Endothelial cell of umbilical vein (primary cell): ENCODE measurements at regions not wholly inside any gene's neighbourhood (a gene's known extent, or its start where the extent isn't known, plus 50 kb on each side); places are given as distances from the start of the nearest gene placed in this dataset.

Experiments
- BruUV-seq: library from RNA; stranded (reverse); fragments of 400-500 nt; replicated peaks from 2 replicates; lab custom pipeline; 2021; lab: Mats Ljungman, UMichigan
- CTCF ChIA-PET: fragments of 300-600, 350-600 bp; sonication (Branson Sonifier 250); formaldehyde crosslinking; loops from one replicate; lab custom pipeline; 2021; ENCODE audit warnings: antibody characterized with exemption, inconsistent platforms; lab: Charles Lee
- POLR2A ChIA-PET: fragments of 300-600, 350-600 bp; sonication (Branson Sonifier 250); formaldehyde crosslinking; loops from one replicate; lab custom pipeline; 2021; ENCODE audit warnings: antibody characterized with exemption, inconsistent platforms; lab: Charles Lee
- DNase-seq: peaks from one replicate; pipeline ENCODE4 v3.0.0-alpha.2; 2011; ENCODE audit warnings: low read depth, low spot score
- FAIRE-seq: peaks from 2 replicates; lab custom pipeline; 2011; peaks lifted over from hg19 to GRCh38; lab: Jason Lieb, UNC
- H2AFZ ChIP-seq: 2 replicates; pipeline ENCODE4 v1.6.0; 2012; ENCODE audit warnings: low read depth, low read length, control low read depth, inconsistent platforms
- H3K27ac ChIP-seq: 2 replicates; pipeline ENCODE4 v1.5.1; 2011; ENCODE audit warnings: low read depth, mild to moderate bottlenecking, control low read depth, low read length, moderate library complexity; ENCODE audit not compliant: insufficient read depth
- H3K27me3 ChIP-seq, 2 experiments: 2 replicates each; pipeline versions ENCODE4 v1.6.0 to v1.6.1; 2011; ENCODE audit warnings: low read length in 2 of 2, mixed read lengths in 1 of 2; ENCODE audit not compliant: control insufficient read depth in 2 of 2, insufficient read depth in 2 of 2
- H3K36me3 ChIP-seq, 2 experiments: 2 replicates in 1 of 2; 3 replicates in 1 of 2; pipeline ENCODE4 v1.5.1; 2011; ENCODE audit warnings: low read length in 2 of 2, mild to moderate bottlenecking in 1 of 2, moderate library complexity in 1 of 2; ENCODE audit not compliant: control insufficient read depth in 2 of 2, insufficient read depth in 2 of 2; ENCODE audit errors: extremely low read depth in 1 of 2
- H3K4me1 ChIP-seq: 3 replicates; pipeline ENCODE4 v1.5.1; 2011; ENCODE audit warnings: mild to moderate bottlenecking, low read length; ENCODE audit not compliant: control insufficient read depth, insufficient read depth; ENCODE audit errors: extremely low read depth
- H3K4me2 ChIP-seq: 2 replicates; pipeline ENCODE4 v1.6.1; 2011; ENCODE audit warnings: low read length, control low read depth, mixed read lengths; ENCODE audit not compliant: insufficient read depth
- H3K4me3 ChIP-seq, 3 experiments: fragments of 200-600 bp in 1 of 3; sonication (generic), shearing (Covaris generic) in 1 of 3; replicated peaks in 1 of 3; 2 replicates each; pipeline ENCODE4 v1.5.1; 2011 to 2016; ENCODE audit warnings: control low read depth in 3 of 3, low read length in 3 of 3, mild to moderate bottlenecking in 2 of 3, inconsistent platforms in 1 of 3, low read depth in 1 of 3, moderate library complexity in 1 of 3; ENCODE audit not compliant: insufficient read depth in 1 of 3
- H3K79me2 ChIP-seq: 2 replicates; pipeline ENCODE4 v1.6.0; 2012; ENCODE audit warnings: low read length, inconsistent platforms; ENCODE audit not compliant: control insufficient read depth, insufficient read depth
- H3K9ac ChIP-seq: replicated peaks from 2 replicates; pipeline ENCODE3; 2011; ENCODE audit warnings: low read length, control low read depth; ENCODE audit not compliant: insufficient read depth; ENCODE audit errors: extremely low read depth
- H3K9me1 ChIP-seq: replicated peaks from 3 replicates; pipeline ENCODE4 v1.6.0; 2011; ENCODE audit warnings: mild to moderate bottlenecking, low read length; ENCODE audit not compliant: control insufficient read depth, insufficient read depth; ENCODE audit errors: extremely low read depth
- H3K9me3 ChIP-seq: replicated peaks from 2 replicates; pipeline ENCODE4 v1.5.1; 2012; ENCODE audit warnings: low read length, inconsistent platforms; ENCODE audit not compliant: control insufficient read depth, insufficient read depth
- H4K20me1 ChIP-seq: replicated peaks from 2 replicates; pipeline ENCODE3; 2011; ENCODE audit warnings: mild to moderate bottlenecking, low read length; ENCODE audit not compliant: control insufficient read depth, insufficient read depth; ENCODE audit errors: extremely low read depth
- EZH2 ChIP-seq: IDR thresholded peaks from 2 replicates; pipeline ENCODE4 v1.6.1; 2012; ENCODE audit warnings: borderline replicate concordance, low read depth, mild to moderate bottlenecking, moderate library complexity, low read length, inconsistent platforms; ENCODE audit not compliant: severe bottlenecking
- FOS ChIP-seq: IDR thresholded peaks from 2 replicates; pipeline ENCODE4 v1.6.1; 2011; ENCODE audit warnings: mild to moderate bottlenecking, low read length, moderate library complexity, borderline replicate concordance; ENCODE audit not compliant: insufficient read depth
- GATA2 ChIP-seq: IDR thresholded peaks from 2 replicates; pipeline ENCODE4 v1.7.0; 2011; ENCODE audit warnings: low read depth, mild to moderate bottlenecking, moderate library complexity, mixed read lengths, low read length; ENCODE audit not compliant: insufficient read length, insufficient read depth
- JUN ChIP-seq: IDR thresholded peaks from 2 replicates; pipeline ENCODE4 v1.6.1; 2011; ENCODE audit warnings: borderline replicate concordance, low read depth; ENCODE audit not compliant: insufficient read length, insufficient read depth
- MYC ChIP-seq: IDR thresholded peaks from one replicate; pipeline ENCODE4 v1.6.1; 2011; ENCODE audit warnings: mild to moderate bottlenecking, low read depth, low read length
- POLR2A ChIP-seq: IDR thresholded peaks from 2 replicates; pipeline ENCODE4 v1.6.1; 2012; ENCODE audit warnings: low read depth, mild to moderate bottlenecking, control low read depth, low read length
- POLR2AphosphoS5 ChIP-seq: IDR thresholded peaks from 2 replicates; pipeline ENCODE4 v1.6.1; 2012; ENCODE audit warnings: low read depth, mild to moderate bottlenecking, control low read depth, low read length, moderate library complexity; ENCODE audit not compliant: insufficient read depth
- dilution Hi-C: fragments of 300-500 bp; cut with MboI; formaldehyde crosslinking; loops from one replicate; pipeline ENCODE4 v1.15.0; 2019; ENCODE audit warnings: low sequenced_read_pairs; ENCODE audit not compliant: extremely low pct_ligation_motif_present
- intact Hi-C: fragments of 100-400 bp; cut with micrococcal nuclease; formaldehyde crosslinking; loops from one replicate; pipeline ENCODE4 v1.10.0; 2022
- TF ChIP-seq, protein P1 (sequence below): IDR thresholded peaks from 2 replicates; pipeline ENCODE4 v1.6.1; 2011; ENCODE audit not compliant: insufficient read depth, insufficient read length
- TF ChIP-seq, protein P2 (sequence below), 2 donors: IDR thresholded peaks; 1 replicate in 1 of 2; 2 replicates in 1 of 2; pipeline ENCODE4 v1.5.1; 2011; ENCODE audit warnings: low read length in 2 of 2, mild to moderate bottlenecking in 2 of 2, moderate library complexity in 2 of 2, control low read depth in 1 of 2, inconsistent platforms in 1 of 2, low read depth in 1 of 2; ENCODE audit not compliant: insufficient read depth in 1 of 2; ENCODE audit errors: extremely low read depth in 1 of 2

DNA sequence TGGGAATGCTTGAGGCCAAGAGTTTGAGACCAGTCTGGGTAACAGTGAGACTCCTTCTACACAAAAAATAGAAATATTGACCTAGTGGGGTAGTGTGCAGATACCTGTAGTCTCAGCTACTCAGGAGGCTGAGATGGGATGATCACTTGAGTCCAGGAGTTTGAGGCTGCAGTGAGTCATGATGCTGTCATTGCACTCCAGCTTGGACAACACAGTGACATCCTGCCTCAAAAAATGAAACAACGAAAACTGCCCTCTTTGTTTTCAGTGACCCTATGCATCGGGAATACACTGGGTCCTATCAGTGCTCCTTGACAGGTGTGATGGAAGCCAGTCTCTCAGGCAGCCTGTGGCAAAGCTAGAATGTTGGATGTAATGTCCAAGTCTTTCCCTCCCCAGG, 311.5 kb upstream of the OR4E1 start:
- Histone ChIP-seq H3K27me3 (peaks cover 5 to 10% of the 10 kb centered on the region in 2 experiments), H3K36me3 (no peaks in the 10 kb centered on the region), H3K4me2 (no peak overlapping the region), H3K9me1 (no peaks in the 10 kb centered on the region), H3K9me3 (no peaks in the 10 kb centered on the region), H4K20me1 (no peaks in the 10 kb centered on the region), H3K4me1 (no peaks in the 10 kb centered on the region), H3K4me3 (no peak overlapping the region), H3K9ac (no peak overlapping the region), H3K79me2 (no peaks in the 10 kb centered on the region), H3K27ac (no peak overlapping the region), H2AFZ (no peak overlapping the region)
- intact Hi-C loops = no loop called here
- dilution Hi-C loops = no loop called here
- no peak for TF ChIP-seq JUN
- no peak for TF ChIP-seq POLR2AphosphoS5
- TF ChIP-seq EZH2 = no peak
- no peak for TF ChIP-seq GATA2
- no peak for TF ChIP-seq MYC
- TF ChIP-seq, protein P1, sequence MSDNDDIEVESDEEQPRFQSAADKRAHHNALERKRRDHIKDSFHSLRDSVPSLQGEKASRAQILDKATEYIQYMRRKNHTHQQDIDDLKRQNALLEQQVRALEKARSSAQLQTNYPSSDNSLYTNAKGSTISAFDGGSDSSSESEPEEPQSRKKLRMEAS = no peak
- TF ChIP-seq FOS = no peak
- TF ChIP-seq, protein P2, sequence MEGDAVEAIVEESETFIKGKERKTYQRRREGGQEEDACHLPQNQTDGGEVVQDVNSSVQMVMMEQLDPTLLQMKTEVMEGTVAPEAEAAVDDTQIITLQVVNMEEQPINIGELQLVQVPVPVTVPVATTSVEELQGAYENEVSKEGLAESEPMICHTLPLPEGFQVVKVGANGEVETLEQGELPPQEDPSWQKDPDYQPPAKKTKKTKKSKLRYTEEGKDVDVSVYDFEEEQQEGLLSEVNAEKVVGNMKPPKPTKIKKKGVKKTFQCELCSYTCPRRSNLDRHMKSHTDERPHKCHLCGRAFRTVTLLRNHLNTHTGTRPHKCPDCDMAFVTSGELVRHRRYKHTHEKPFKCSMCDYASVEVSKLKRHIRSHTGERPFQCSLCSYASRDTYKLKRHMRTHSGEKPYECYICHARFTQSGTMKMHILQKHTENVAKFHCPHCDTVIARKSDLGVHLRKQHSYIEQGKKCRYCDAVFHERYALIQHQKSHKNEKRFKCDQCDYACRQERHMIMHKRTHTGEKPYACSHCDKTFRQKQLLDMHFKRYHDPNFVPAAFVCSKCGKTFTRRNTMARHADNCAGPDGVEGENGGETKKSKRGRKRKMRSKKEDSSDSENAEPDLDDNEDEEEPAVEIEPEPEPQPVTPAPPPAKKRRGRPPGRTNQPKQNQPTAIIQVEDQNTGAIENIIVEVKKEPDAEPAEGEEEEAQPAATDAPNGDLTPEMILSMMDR (IDR thresholded peaks at IDR 0.05; ENCODE audit: extremely low read depth in 1 of 2, insufficient read depth in 1 of 2, low read depth in 1 of 2, low read length in 2 of 2) = no peak
- no peak for TF ChIP-seq POLR2A
- DNase-seq (no peak), FAIRE-seq (no peak)
- BruUV-seq = no TSS peak
- ChIA-PET POLR2A (no interaction called here), CTCF (interaction anchor here (1.3 kb wide), 1 partner anchor 82 kb away, joined by 3 read pairs; no protein-coding TSS in a partner anchor)
